Ascending aorta (tissue), 2 donors: ENCODE measurements at regions not wholly inside any gene's neighbourhood (a gene's known extent, or its start where the extent isn't known, plus 50 kb on each side); places are given as distances from the start of the nearest gene placed in this dataset.

ENCODE experiments used
- DNase-seq, 2 donors: peaks; one replicate each; pipeline ENCODE4 v3.0.0-alpha.2; 2019; ENCODE audit warnings: low spot score in 2 of 2
- H3K27ac ChIP-seq, 2 donors: fragments of 200-600 bp; sonication (generic); one replicate each; pipeline ENCODE4 v1.5.1; 2016 to 2017; ENCODE audit warnings: mild to moderate bottlenecking in 1 of 2
- H3K27me3 ChIP-seq: fragments of 200-600 bp; sonication (generic); one replicate; pipeline ENCODE4 v1.5.1; 2017
- H3K36me3 ChIP-seq, 2 donors: fragments of 200-600 bp; sonication (generic); one replicate each; pipeline ENCODE4 v1.5.1; 2016
- H3K4me1 ChIP-seq, 2 donors: fragments of 200-600 bp; sonication (generic); one replicate each; pipeline ENCODE4 v1.5.1; 2016 to 2017; ENCODE audit warnings: mild to moderate bottlenecking in 1 of 2
- H3K4me3 ChIP-seq, 2 donors: fragments of 200-600 bp; sonication (generic); one replicate each; pipeline ENCODE4 v1.5.1; 2016 to 2017; ENCODE audit warnings: mild to moderate bottlenecking in 1 of 2
- H3K9me3 ChIP-seq, 2 donors: fragments of 200-600 bp; sonication (generic); one replicate each; pipeline ENCODE4 v1.5.1; 2016
- CTCF ChIP-seq, 3 experiments: fragments of 200-600 bp in 2 of 3; fragments of 450-650 bp in 1 of 3; sonication (generic) in 2 of 3; IDR thresholded peaks; one replicate each; pipeline ENCODE4 v1.5.1; 2016 to 2019; ENCODE audit warnings: antibody characterized with exemption in 3 of 3, mild to moderate bottlenecking in 1 of 3, moderate library complexity in 1 of 3
- intact Hi-C: fragments of 100-400 bp; cut with DNase I; formaldehyde crosslinking; loops from one replicate; pipeline ENCODE4 v1.15.1; 2023

- Histone ChIP-seq H3K36me3 (no peaks in the 10 kb centered on the region), H3K4me3 (no peak overlapping the region), H3K27me3 (no peaks in the 10 kb centered on the region), H3K9me3 (no peaks in the 10 kb centered on the region), H3K27ac (no peak overlapping the region), H3K4me1 (peaks cover 0 to 7% of the 10 kb centered on the region in 2 donors)
- DNase-seq: no peak
- intact Hi-C loops: no loop called here
- no peak for TF ChIP-seq CTCF (IDR thresholded peaks at IDR 0.05)
Measured at GRCh38 chr10:3401491-3401938, 228.9 kb upstream of the PITRM1 start.

GRCh38 chr10:3400348-3400747 lies 227.8 kb upstream of the PITRM1 start:
- no peak overlapping the region for H3K4me3 ChIP-seq
- no peaks in the 10 kb centered on the region for H3K27me3 ChIP-seq
- DNase-seq: no peak
- TF ChIP-seq CTCF (IDR thresholded peaks at IDR 0.05): no peak
- peak overlapping the region; percentile 37 to 60 for H3K27ac ChIP-seq
- intact Hi-C loops: no loop called here
- H3K9me3 ChIP-seq: no peaks in the 10 kb centered on the region
- H3K4me1 ChIP-seq: peaks cover 0 to 10% of the 10 kb centered on the region in 2 donors
- no peaks in the 10 kb centered on the region for H3K36me3 ChIP-seq

GRCh38 chr10:3399756-3400155 lies 227.2 kb upstream of the PITRM1 start:
- intact Hi-C loops: no loop called here
- H3K27ac ChIP-seq: peak overlapping the region; percentile 33 to 60
- no peak for DNase-seq

GRCh38 chr10:3398825-3399646 lies 226.5 kb upstream of the PITRM1 start:
- H3K27ac ChIP-seq: no peak overlapping the region
- DNase-seq: no peak
- H3K36me3 ChIP-seq: no peaks in the 10 kb centered on the region
- no peaks in the 10 kb centered on the region for H3K9me3 ChIP-seq
- H3K4me3 ChIP-seq: no peak overlapping the region
- no peaks in the 10 kb centered on the region for H3K27me3 ChIP-seq
- intact Hi-C loops: no loop called here
- no peak for TF ChIP-seq CTCF (IDR thresholded peaks at IDR 0.05)
- H3K4me1 ChIP-seq: peaks cover 0 to 11% of the 10 kb centered on the region in 2 donors

More at GRCh38 chr10:3399756-3400155, 227.2 kb upstream of the PITRM1 start:
- no peaks in the 10 kb centered on the region for H3K9me3 ChIP-seq
- no peak for TF ChIP-seq CTCF (IDR thresholded peaks at IDR 0.05)
- H3K27me3 ChIP-seq: no peaks in the 10 kb centered on the region
- H3K36me3 ChIP-seq: no peaks in the 10 kb centered on the region
- peak overlapping the region in 1 of 2 donors; percentile 4 for H3K4me3 ChIP-seq
- H3K4me1 ChIP-seq: peaks cover 0 to 11% of the 10 kb centered on the region in 2 donors

GRCh38 chr10:3397846-3398245 lies 225.3 kb upstream of the PITRM1 start:
- intact Hi-C loops: no loop called here
- Histone ChIP-seq H3K27ac (no peak overlapping the region), H3K4me3 (no peak overlapping the region), H3K36me3 (no peaks in the 10 kb centered on the region), H3K27me3 (no peaks in the 10 kb centered on the region), H3K4me1 (peaks cover 0 to 11% of the 10 kb centered on the region in 2 donors), H3K9me3 (no peaks in the 10 kb centered on the region)
- no peak for TF ChIP-seq CTCF (IDR thresholded peaks at IDR 0.05)
- no peak for DNase-seq
